B cell (primary cell): ENCODE measurements at regions not wholly inside any gene's neighbourhood (a gene's known extent, or its start where the extent isn't known, plus 50 kb on each side); places are given as distances from the start of the nearest gene placed in this dataset.

Experiments used
- ATAC-seq: fragments of 200-7000 bp; cut with Tn5 transposase; one replicate; pipeline ENCODE4 v1.10.0; 2021; ENCODE audit warnings: low read depth, mild to moderate bottlenecking, moderate number of reproducible peaks, moderate library complexity
- CTCF ChIA-PET: fragments of 350-600 bp; sonication (Branson Sonifier 250); formaldehyde crosslinking; loops from one replicate; lab custom pipeline; 2021; ENCODE audit warnings: antibody characterized with exemption, inconsistent platforms; lab: Charles Lee
- POLR2A ChIA-PET: fragments of 350-600 bp; sonication (Branson Sonifier 250); formaldehyde crosslinking; loops from one replicate; lab custom pipeline; 2021; ENCODE audit warnings: antibody characterized with exemption; lab: Charles Lee
- DNase-seq: peaks from one replicate; pipeline ENCODE4 v3.0.0; 2013
- H2AFZ ChIP-seq: 2 replicates; pipeline ENCODE4 v1.6.1; 2012; ENCODE audit warnings: mild to moderate bottlenecking, low read depth, low read length; ENCODE audit not compliant: insufficient read depth, poor library complexity, severe bottlenecking
- H3K27ac ChIP-seq, 2 donors: 1 replicate in 1 of 2; 2 replicates in 1 of 2; pipeline ENCODE4 v1.5.1; 2012 to 2013; ENCODE audit warnings: low read length in 2 of 2, mild to moderate bottlenecking in 2 of 2, moderate library complexity in 1 of 2
- H3K27me3 ChIP-seq, 4 experiments: fragments of 200-600 bp in 1 of 4; sonication (generic) in 1 of 4; replicated peaks in 1 of 4; 1 replicate in 2 of 4; 2 replicates in 2 of 4; pipeline versions ENCODE4 v1.6.1 to v1.7.0; 2013 to 2016; ENCODE audit warnings: low read length in 3 of 4, mild to moderate bottlenecking in 2 of 4, mixed read lengths in 1 of 4, moderate library complexity in 1 of 4; ENCODE audit not compliant: insufficient read depth in 4 of 4, control insufficient read depth in 3 of 4; ENCODE audit errors: control extremely low read depth in 1 of 4
- H3K36me3 ChIP-seq, 2 experiments: replicated peaks in 1 of 2; 1 replicate in 1 of 2; 2 replicates in 1 of 2; pipeline versions ENCODE4 v1.6.1 to v1.7.1; 2013; ENCODE audit warnings: low read length in 1 of 2; ENCODE audit not compliant: insufficient read depth in 2 of 2, control insufficient read depth in 1 of 2; ENCODE audit errors: control extremely low read depth in 1 of 2, extremely low read depth in 1 of 2
- H3K4me1 ChIP-seq, 2 donors: fragments of 200-600 bp in 1 of 2; sonication (generic) in 1 of 2; 1 replicate in 1 of 2; 2 replicates in 1 of 2; pipeline versions ENCODE4 v1.5.1 to v1.6.1; 2013 to 2017; ENCODE audit warnings: low read length in 2 of 2; ENCODE audit not compliant: control insufficient read depth in 2 of 2, insufficient read depth in 2 of 2
- H3K4me2 ChIP-seq: replicated peaks from 2 replicates; pipeline ENCODE3; 2012; ENCODE audit warnings: mild to moderate bottlenecking, low read depth, low read length; ENCODE audit not compliant: poor library complexity, severe bottlenecking
- H3K4me3 ChIP-seq, 5 experiments: fragments of 200-600 bp in 1 of 5; sonication (generic) in 1 of 5; 1 replicate in 3 of 5; 2 replicates in 2 of 5; pipeline versions ENCODE4 v1.5.1 to v1.7.0; 2011 to 2016; ENCODE audit warnings: low read length in 4 of 5, mild to moderate bottlenecking in 4 of 5, low read depth in 2 of 5, control low read depth in 1 of 5, moderate library complexity in 1 of 5; ENCODE audit not compliant: insufficient read depth in 1 of 5; ENCODE audit errors: control extremely low read depth in 1 of 5, extremely low read depth in 1 of 5
- H3K79me2 ChIP-seq: fragments of 200-600 bp; sonication (generic); one replicate; pipeline ENCODE4 v1.6.0; 2016; ENCODE audit warnings: low read length; ENCODE audit not compliant: control insufficient read depth, insufficient read depth
- H3K9ac ChIP-seq: fragments of 200-600 bp; sonication (generic); 2 replicates; pipeline ENCODE4 v1.6.1; 2017; ENCODE audit warnings: mild to moderate bottlenecking, low read length, moderate library complexity
- H3K9me3 ChIP-seq, 3 donors: one replicate each; pipeline versions ENCODE4 v1.6.1 to v1.7.1; 2013; ENCODE audit warnings: low read length in 2 of 3; ENCODE audit not compliant: control insufficient read depth in 2 of 3, insufficient read depth in 1 of 3; ENCODE audit errors: control extremely low read depth in 1 of 3
- H4K20me1 ChIP-seq: 2 replicates; pipeline ENCODE4 v1.6.0; 2012; ENCODE audit warnings: mild to moderate bottlenecking, low read length; ENCODE audit not compliant: insufficient read depth, control insufficient read depth, poor library complexity, severe bottlenecking
- H3K27ac Mint-ChIP-seq: one replicate; pipeline ENCODE4 v1.8.0; 2021; ENCODE audit warnings: mixed read lengths
- H3K27me3 Mint-ChIP-seq: one replicate; pipeline ENCODE4 v1.8.0; 2021; ENCODE audit warnings: mixed read lengths
- H3K4me1 Mint-ChIP-seq: one replicate; pipeline ENCODE4 v1.8.0; 2021; ENCODE audit warnings: mixed read lengths
- H3K4me3 Mint-ChIP-seq: one replicate; pipeline ENCODE4 v1.8.0; 2021; ENCODE audit warnings: mixed read lengths
- H3K9me3 Mint-ChIP-seq: one replicate; pipeline ENCODE4 v1.8.0; 2022; ENCODE audit warnings: mixed read lengths; ENCODE audit not compliant: insufficient read depth
- CTCF ChIP-seq: fragments of 200-600 bp; IDR thresholded peaks from one replicate; pipeline ENCODE4 v1.8.0; 2022; ENCODE audit warnings: antibody characterized with exemption, mild to moderate bottlenecking
- EZH2 ChIP-seq: IDR thresholded peaks from 2 replicates; pipeline ENCODE4 v1.6.1; 2012; ENCODE audit warnings: borderline replicate concordance, low read depth, mild to moderate bottlenecking, moderate library complexity, low read length; ENCODE audit not compliant: insufficient read depth, poor library complexity, severe bottlenecking
- WGBS: methylation state at CpG from one replicate; pipeline ENCODE4 v1.1.5; 2013; ENCODE audit warnings: missing lambda C conversion rate; ENCODE audit not compliant: insufficient coverage; 5-methylcytosine and 5-hydroxymethylcytosine counted together
- intact Hi-C: fragments of 100-400 bp; cut with micrococcal nuclease; formaldehyde crosslinking; loops from one replicate; pipeline ENCODE4 v1.10.0; 2022

- no peaks in the 10 kb centered on the region for H3K36me3 ChIP-seq
- no peak for TF ChIP-seq EZH2
- TF ChIP-seq CTCF, result no peak
- peaks cover 39% of the 10 kb centered on the region for H3K4me1 Mint-ChIP-seq
- peaks cover 52 to 59% of the 10 kb centered on the region in 2 donors for H3K4me1 ChIP-seq
- POLR2A ChIA-PET, result no interaction called here
- H3K4me3 ChIP-seq, result no peak overlapping the region
- no peaks in the 10 kb centered on the region for H3K27me3 Mint-ChIP-seq
- H3K4me3 Mint-ChIP-seq, result no peak overlapping the region
- no peaks in the 10 kb centered on the region for H3K79me2 ChIP-seq
- H3K27ac Mint-ChIP-seq, result no peak overlapping the region
- H3K9me3 ChIP-seq, result no peaks in the 10 kb centered on the region
- intact Hi-C loops, result loop anchor here (5.0 kb wide), 1 partner anchor 218 kb away; no protein-coding TSS in a partner anchor
- H4K20me1 ChIP-seq, result no peaks in the 10 kb centered on the region
- no peaks in the 10 kb centered on the region for H3K27me3 ChIP-seq
- H3K9ac ChIP-seq, result no peak overlapping the region
- CTCF ChIA-PET, result no interaction called here
- no peaks in the 10 kb centered on the region for H3K9me3 Mint-ChIP-seq
- H3K27ac ChIP-seq, result no peak overlapping the region
- no peak for ATAC-seq
- no peak for DNase-seq
- H2AFZ ChIP-seq, result no peak overlapping the region
- H3K4me2 ChIP-seq, result no peak overlapping the region
Measured at GRCh38 chr12:93169536-93169935, 208.2 kb upstream of the NUDT4 start.

- no peak overlapping the region for H3K4me3 Mint-ChIP-seq
- no peaks in the 10 kb centered on the region for H3K9me3 ChIP-seq
- ChIA-PET POLR2A (no interaction called here), CTCF (no interaction called here)
- no peak overlapping the region for H3K4me2 ChIP-seq
- H3K27ac Mint-ChIP-seq, result no peak overlapping the region
- no peak overlapping the region for H3K4me3 ChIP-seq
- H3K9me3 Mint-ChIP-seq, result no peaks in the 10 kb centered on the region
- DNase-seq, result no peak
- H3K27me3 ChIP-seq, result no peaks in the 10 kb centered on the region
- intact Hi-C loops, result no loop called here
- TF ChIP-seq EZH2 (no peak), CTCF (no peak)
- no peak overlapping the region for H3K9ac ChIP-seq
- ATAC-seq, result no peak
- no peaks in the 10 kb centered on the region for H3K79me2 ChIP-seq
- H3K4me1 ChIP-seq, result peaks cover 47 to 51% of the 10 kb centered on the region in 2 donors
- no peak overlapping the region for H2AFZ ChIP-seq
- peaks cover 29% of the 10 kb centered on the region for H3K4me1 Mint-ChIP-seq
- 100% methylated on average over 1 of the region's 2 CpGs for WGBS
- H3K27ac ChIP-seq, result no peak overlapping the region
- H3K36me3 ChIP-seq, result no peaks in the 10 kb centered on the region
- H3K27me3 Mint-ChIP-seq, result no peaks in the 10 kb centered on the region
- H4K20me1 ChIP-seq, result no peaks in the 10 kb centered on the region
Measured at GRCh38 chr12:93170928-93171327, 206.8 kb upstream of the NUDT4 start.
